ENCODE measurements at regions not wholly inside any gene's neighbourhood (a gene's known extent, or its start where the extent isn't known, plus 50 kb on each side); places are given as distances from the start of the nearest gene placed in this dataset.
"Not testable (repeated sequence)": the region's sequence is repeated elsewhere in the genome, so short reads cannot be mapped to it uniquely, and the experiment has no call there.

- DNase-seq = no peak
Measured at GRCh38 chr14:30387871-30388270, 171.1 kb upstream of the G2E3 start.

DNA sequence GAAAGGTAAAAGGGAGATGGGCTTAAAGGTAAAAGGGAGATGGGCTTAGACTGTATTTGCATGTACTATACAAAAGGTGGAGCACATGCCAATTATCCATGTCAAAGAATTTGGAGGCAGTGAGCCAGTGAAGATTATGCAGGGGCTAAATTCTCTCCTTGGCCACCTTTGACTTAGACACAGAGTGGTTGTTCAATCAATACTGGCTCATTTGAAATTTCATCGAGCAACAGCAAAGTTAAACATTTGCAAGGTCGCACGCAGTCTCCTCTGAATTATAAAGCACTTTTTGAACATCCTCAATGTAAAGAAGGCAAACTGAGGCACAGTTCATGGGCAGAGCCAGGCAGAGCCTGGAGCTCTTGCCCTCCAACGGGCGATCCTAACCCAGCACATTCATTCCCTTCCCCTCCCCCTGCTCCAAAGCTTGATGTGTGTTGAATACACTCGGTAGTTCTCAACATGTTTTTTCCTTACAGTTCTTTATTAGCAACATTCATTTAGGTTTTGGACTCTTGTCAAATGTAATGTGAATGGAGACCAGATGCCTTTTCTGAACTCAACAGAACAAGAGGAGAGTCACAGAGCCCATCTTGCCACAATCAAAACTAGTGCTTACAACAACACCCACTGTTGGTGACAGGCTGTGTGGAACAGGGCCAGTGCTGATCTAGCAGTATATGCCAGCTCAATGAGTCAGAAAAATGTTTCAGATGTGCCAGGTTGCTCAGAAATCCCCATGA lies 169.7 kb upstream of the G2E3 start:
- no peak for DNase-seq

GRCh38 chr14:30389877-30390385 lies 169.0 kb upstream of the G2E3 start:
- DNase-seq = no peak

GRCh38 chr14:30395065-30395464 lies 163.9 kb upstream of the G2E3 start:
- no peak for DNase-seq

- no peak for DNase-seq
Measured at GRCh38 chr14:30402846-30403245, 156.1 kb upstream of the G2E3 start.

GRCh38 chr14:30403791-30404190 lies 155.2 kb upstream of the G2E3 start:
- DNase-seq = no peak

DNA sequence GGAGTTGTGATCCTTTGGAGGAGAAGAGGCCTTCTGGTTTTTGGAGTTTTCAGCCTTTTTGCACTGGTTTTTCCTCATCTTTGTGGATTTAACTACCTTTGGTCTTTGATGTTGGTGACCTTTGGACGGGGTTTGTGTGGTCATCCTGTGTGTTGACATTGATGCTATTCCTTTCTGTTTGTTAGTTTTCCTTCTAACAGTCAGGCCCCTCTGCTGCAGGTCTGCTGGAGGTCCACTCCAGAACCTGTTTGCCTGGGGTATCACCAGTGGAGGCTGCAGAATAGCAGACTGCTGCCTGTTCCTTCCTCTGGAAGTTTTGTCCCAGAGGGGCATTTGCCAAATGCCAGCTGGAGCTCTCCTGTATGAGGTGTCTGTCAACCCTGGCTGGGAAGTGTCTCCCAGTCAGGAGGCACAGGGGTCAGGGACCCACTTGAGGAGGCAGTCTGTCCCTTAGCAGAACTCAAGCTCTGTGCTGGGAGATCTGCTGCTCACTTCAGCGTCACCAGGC lies 149.4 kb upstream of the G2E3 start:
- not testable (repeated sequence) for DNase-seq

GRCh38 chr14:30410986-30411385 lies 148.0 kb upstream of the G2E3 start:
- no peak for DNase-seq

DNA sequence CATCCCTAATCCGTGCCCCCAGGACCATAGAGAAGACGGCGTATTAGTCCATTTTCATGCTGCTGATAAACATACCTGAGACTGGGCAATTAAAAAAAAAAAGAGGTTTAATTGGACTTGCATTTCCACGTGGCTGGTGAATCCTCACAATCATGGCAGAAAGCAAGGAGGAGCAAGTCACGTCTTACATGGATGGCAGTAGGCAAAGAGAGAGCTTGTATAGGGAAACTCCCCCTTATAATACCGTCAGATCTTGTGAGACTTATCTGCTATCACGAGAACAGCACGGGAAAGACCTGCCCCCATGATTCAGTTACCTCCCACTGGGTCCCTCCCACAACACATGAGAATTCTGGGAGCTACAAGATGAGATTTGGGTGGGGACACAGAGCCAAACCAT lies 145.8 kb upstream of the G2E3 start:
- not testable (repeated sequence) for DNase-seq

DNA sequence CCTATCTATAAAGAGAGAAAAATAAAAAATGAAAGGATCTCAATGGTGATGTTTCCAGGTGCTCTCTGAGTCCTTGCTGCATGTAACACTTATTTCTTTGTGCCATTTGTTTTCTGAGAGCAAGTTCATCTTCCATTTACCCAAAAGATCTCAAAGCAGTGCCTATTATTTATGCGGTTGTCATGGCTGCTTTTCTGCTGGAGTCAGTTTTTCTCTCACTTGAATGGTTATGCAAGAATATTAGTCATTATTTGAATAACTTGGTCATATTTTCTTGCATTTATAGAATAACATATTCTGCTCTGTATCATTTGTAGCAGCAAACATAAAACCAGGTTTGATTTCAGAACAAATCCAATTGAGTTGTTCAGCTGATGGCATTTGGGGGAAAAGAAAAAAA lies 141.8 kb upstream of the G2E3 start:
- DNase-seq = no peak

- no peak for DNase-seq
Measured at GRCh38 chr14:30417999-30418398, 141.0 kb upstream of the G2E3 start.

DNA sequence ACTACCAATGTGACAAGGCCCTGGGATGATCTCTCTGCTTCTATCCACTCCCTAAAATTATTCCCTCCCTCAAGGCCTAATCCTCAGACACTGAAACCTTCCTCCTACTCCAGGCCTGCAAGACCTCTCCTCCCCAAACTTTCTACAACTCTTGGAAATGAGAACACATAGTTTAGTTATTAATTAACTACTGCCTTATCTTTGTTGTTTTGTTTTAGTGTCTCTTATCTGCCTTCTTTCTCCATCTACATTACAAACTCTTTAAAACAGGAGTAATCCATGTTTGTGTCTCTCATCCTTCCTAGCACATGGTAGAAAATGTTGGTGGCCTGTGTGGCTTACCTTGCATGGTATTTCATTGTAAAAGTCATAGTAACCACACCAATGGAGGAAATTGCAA lies 139.9 kb upstream of the G2E3 start:
- DNase-seq = no peak

- no peak for DNase-seq
Measured at GRCh38 chr14:30420515-30420914, 138.4 kb upstream of the G2E3 start.

DNA sequence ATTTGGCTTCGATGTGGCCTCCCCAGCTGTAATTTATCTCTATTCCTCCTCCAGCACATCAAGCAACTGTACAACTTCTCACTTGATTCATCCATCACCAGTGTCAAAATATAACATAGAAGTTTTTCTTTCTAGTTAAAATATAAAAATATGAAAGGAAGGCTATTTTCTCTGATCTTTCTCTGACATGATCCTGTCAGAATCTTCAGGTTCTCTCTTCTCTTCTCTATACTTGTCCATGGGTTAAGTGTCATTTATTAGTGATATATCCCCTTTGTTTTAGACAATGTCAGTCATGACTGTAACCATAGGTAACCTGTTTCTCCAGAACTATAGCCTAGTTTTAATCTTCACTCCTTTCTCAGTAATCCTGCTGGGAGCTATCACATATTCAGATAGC lies 132.5 kb upstream of the G2E3 start:
- DNase-seq = no peak

GRCh38 chr14:30427401-30427800 lies 131.6 kb upstream of the G2E3 start:
- DNase-seq = no peak

DNA sequence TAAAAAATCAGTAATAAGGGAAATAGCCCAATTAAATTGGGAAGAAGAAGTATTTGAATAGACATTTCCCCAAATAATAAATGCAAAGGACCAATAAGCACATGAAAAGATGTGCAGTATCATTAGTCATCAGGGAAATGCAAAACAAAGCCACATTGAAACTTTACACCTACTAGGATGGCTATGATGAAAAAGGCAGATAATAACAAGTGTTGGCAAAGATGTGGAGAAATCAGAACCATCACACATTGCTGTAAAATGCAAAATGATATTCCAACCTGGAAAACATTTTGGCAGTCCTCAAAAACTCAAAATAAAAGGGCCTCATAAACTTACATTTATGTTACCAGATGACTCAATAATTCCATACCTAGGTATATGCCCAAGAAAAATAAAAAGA lies 131.1 kb upstream of the G2E3 start:
- DNase-seq = no peak

DNA sequence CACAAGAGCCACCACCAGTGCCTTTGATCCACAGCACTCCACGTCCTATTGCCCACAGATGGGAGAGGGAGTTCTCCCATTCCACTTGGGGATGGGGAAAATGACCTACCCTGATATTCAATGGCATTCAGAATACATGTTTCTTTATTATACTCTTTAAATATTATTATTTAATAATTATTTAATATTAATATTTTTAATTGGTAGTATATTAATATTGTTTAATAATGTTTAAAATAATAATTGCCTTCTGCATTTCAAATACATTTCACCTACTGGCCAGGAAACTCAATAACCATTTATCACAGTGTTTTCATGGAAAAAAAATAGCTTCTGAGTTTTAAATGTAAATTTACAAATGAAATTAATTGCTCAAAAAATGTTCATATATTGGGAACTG lies 127.4 kb upstream of the G2E3 start:
- no peak for DNase-seq

DNA sequence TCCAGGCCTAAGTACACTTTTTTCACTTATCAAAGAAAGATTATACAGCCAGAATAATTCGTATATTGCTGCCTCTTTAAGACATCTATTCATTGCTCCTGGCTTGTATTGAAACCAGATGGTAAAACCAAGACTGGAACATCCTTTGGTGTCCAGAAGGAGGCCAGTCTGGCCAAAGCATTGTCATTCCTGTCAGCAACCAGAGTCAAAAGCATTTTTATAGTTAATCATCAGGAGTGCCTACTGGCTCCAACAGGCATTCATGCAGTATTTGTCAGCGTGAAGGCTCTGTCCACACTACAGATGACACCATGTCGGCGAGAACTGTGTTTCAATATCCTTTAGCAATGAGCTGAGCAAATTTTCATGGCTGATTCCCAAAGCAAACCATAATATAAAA lies 118.0 kb upstream of the G2E3 start:
- no peak for DNase-seq

DNA sequence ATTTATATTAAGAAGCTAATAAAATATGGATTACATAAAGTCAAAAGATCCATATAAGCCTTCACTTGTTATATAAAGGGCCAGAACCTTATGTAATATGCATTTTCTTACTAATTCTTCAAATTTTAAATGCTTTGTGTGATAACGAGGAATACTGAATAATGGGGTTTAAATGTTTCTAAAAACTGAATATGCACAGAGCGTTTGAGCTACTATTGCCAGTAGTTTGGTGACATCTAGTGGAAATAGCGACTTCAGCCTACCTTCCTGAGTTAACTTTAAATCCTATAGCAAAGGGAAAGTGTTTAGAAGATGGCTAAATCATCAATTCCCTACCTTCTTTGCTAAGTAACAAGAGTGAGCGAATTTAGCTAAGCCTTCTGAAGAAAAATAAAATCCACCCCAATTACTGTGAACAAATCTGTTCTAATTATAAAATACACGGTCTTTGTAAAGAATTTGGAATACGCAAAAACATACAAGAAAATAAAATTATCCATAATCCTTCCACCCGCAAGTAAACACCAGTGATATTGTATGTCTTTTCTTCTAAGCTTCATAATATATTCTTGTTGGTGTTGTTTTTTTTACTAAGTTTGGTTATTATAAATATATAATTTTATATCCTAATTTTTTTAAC lies 115.5 kb upstream of the G2E3 start:
- peak; percentile 67 for DNase-seq

DNA sequence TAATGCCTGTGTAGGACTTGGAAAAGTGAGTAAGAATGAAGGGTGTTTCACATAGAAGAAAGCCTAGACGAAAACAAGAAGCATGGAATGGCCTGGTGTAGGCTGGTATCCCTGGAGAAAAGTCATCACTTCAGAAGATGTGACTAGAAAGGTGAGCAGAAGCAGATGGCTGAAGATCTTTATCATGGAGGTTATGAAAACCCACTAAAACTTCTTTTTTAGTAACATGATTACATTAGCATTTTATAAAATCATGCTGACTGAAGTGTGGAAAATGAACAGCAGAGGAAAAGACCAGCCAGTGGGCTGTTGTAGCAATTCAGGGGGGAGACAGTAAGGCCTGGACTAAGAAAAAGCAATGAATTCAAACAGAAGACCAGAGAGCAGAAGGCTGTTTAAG lies 114.5 kb upstream of the G2E3 start:
- DNase-seq = no peak

DNA sequence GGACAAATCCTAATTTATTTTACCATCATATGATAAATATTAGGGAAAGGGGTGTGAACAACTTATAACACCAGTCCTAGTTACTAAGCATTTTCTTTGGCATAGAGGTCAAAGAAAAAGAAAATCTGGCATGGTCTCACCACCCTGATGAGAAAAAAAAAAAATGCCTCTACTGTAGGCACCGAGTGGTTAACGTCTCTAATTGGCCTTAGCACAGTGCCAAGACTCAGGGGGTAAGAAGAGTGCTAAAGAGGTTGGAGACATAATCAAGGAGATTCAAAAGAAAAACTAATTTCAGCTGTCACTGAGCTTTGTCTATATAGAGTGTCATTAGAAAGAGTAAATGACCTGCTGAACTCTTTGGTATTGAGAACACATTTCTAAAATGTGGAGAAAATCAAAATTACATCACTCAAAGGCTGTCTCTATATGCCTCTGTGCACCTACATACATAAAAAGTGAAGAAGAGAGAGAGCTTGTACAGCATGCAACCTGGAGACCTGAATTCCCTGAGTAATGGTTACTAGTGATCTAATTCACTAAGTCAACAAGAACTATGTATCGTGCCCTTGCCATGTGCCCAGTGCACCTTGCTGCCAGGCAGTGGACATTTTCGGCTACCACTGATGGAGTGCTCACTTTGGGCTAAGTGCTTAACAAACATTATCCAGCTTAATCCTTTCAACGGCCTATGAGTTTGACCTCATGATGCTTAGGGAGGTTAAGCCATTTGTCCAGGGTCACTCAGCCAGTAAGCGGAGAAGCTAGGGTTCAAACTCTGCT lies 113.8 kb upstream of the G2E3 start:
- DNase-seq = peak; percentile 24

- DNase-seq = no peak
Measured at GRCh38 chr14:30445852-30446251, 113.1 kb upstream of the G2E3 start.
